ENCODE measurements at regions not wholly inside any gene's neighbourhood (a gene's known extent, or its start where the extent isn't known, plus 50 kb on each side); places are given as distances from the start of the nearest gene placed in this dataset.
A peak's percentile ranks its signal among the peaks of the same experiment; 100 is the strongest.

GRCh38 chr4:188455062-188455752 lies 316.0 kb downstream of the TRIML1 start:
- H3K9me3 Mint-ChIP-seq, result peaks cover 5% of the 10 kb centered on the region
- H3K27ac Mint-ChIP-seq, result no peak overlapping the region
- no peak overlapping the region for H3K4me3 Mint-ChIP-seq
- H3K36me3 Mint-ChIP-seq (ENCODE audit: low read depth), result peaks cover 4% of the 10 kb centered on the region
- H3K27me3 Mint-ChIP-seq (ENCODE audit: low read depth), result peaks cover 4% of the 10 kb centered on the region
- no peak for TF ChIP-seq CTCF (IDR thresholded peaks at IDR 0.05; ENCODE audit: unreplicated experiment in 3 of 3)
- peaks cover 5% of the 10 kb centered on the region for H3K4me1 Mint-ChIP-seq

GRCh38 chr4:188459381-188459780 lies 320.1 kb downstream of the TRIML1 start:
- H3K4me1 Mint-ChIP-seq, result no peaks in the 10 kb centered on the region
- peaks cover 14% of the 10 kb centered on the region for H3K9me3 Mint-ChIP-seq
- H3K36me3 Mint-ChIP-seq (ENCODE audit: low read depth), result peaks cover 7% of the 10 kb centered on the region
- H3K4me3 Mint-ChIP-seq, result no peak overlapping the region
- TF ChIP-seq CTCF (IDR thresholded peaks at IDR 0.05; ENCODE audit: unreplicated experiment in 3 of 3), result no peak
- no peak overlapping the region for H3K27ac Mint-ChIP-seq
- peaks cover 4% of the 10 kb centered on the region for H3K27me3 Mint-ChIP-seq (ENCODE audit: low read depth)

- H3K27ac Mint-ChIP-seq, result no peak overlapping the region
- peaks cover 3% of the 10 kb centered on the region for H3K36me3 Mint-ChIP-seq (ENCODE audit: low read depth)
- H3K4me1 Mint-ChIP-seq, result no peaks in the 10 kb centered on the region
- no peaks in the 10 kb centered on the region for H3K27me3 Mint-ChIP-seq (ENCODE audit: low read depth)
- no peak for TF ChIP-seq CTCF (IDR thresholded peaks at IDR 0.05; ENCODE audit: unreplicated experiment in 3 of 3)
- peaks cover 9% of the 10 kb centered on the region for H3K9me3 Mint-ChIP-seq
- no peak overlapping the region for H3K4me3 Mint-ChIP-seq
Measured at GRCh38 chr4:188463909-188464308, 324.7 kb downstream of the TRIML1 start.

GRCh38 chr4:188466001-188466400 lies 326.8 kb downstream of the TRIML1 start:
- H3K27me3 Mint-ChIP-seq (ENCODE audit: low read depth), result no peaks in the 10 kb centered on the region
- no peak overlapping the region for H3K4me3 Mint-ChIP-seq
- peaks cover 9% of the 10 kb centered on the region for H3K9me3 Mint-ChIP-seq
- H3K27ac Mint-ChIP-seq, result no peak overlapping the region
- peaks cover 3% of the 10 kb centered on the region for H3K36me3 Mint-ChIP-seq (ENCODE audit: low read depth)
- no peaks in the 10 kb centered on the region for H3K4me1 Mint-ChIP-seq
- no peak for TF ChIP-seq CTCF (IDR thresholded peaks at IDR 0.05; ENCODE audit: unreplicated experiment in 3 of 3)

GRCh38 chr4:188484256-188484655 lies 345.0 kb downstream of the TRIML1 start:
- H3K27me3 Mint-ChIP-seq (ENCODE audit: low read depth), result peaks cover 5% of the 10 kb centered on the region
- H3K36me3 Mint-ChIP-seq (ENCODE audit: low read depth), result no peaks in the 10 kb centered on the region
- H3K9me3 Mint-ChIP-seq, result peaks cover 13% of the 10 kb centered on the region
- no peak for TF ChIP-seq CTCF (IDR thresholded peaks at IDR 0.05; ENCODE audit: unreplicated experiment in 3 of 3)
- peak overlapping the region in 1 of 3 experiments; percentile 37 for H3K27ac Mint-ChIP-seq
- no peak overlapping the region for H3K4me3 Mint-ChIP-seq
- H3K4me1 Mint-ChIP-seq, result no peaks in the 10 kb centered on the region

- H3K27me3 Mint-ChIP-seq (ENCODE audit: low read depth), result no peaks in the 10 kb centered on the region
- no peak overlapping the region for H3K4me3 Mint-ChIP-seq
- no peaks in the 10 kb centered on the region for H3K36me3 Mint-ChIP-seq (ENCODE audit: low read depth)
- no peak for TF ChIP-seq CTCF (IDR thresholded peaks at IDR 0.05; ENCODE audit: unreplicated experiment in 3 of 3)
- H3K4me1 Mint-ChIP-seq, result no peaks in the 10 kb centered on the region
- H3K27ac Mint-ChIP-seq, result no peak overlapping the region
- H3K9me3 Mint-ChIP-seq, result peaks cover 10% of the 10 kb centered on the region
Measured at GRCh38 chr4:188485906-188486305, 346.7 kb downstream of the TRIML1 start.

All from nephron (organoid).